Mesenchymal stem cell (in vitro differentiated cells and primary cell): ENCODE measurements at regions not wholly inside any gene's neighbourhood (a gene's known extent, or its start where the extent isn't known, plus 50 kb on each side); places are given as distances from the start of the nearest gene placed in this dataset.

Experiments used
- DNase-seq: peaks from one replicate; pipeline ENCODE4 v3.0.0-alpha.2; 2013
- H2AFZ ChIP-seq: one replicate; pipeline ENCODE4 v1.6.1; 2013; ENCODE audit warnings: low read depth, mild to moderate bottlenecking, control low read depth, inconsistent platforms, low read length, moderate library complexity
- H2AK5ac ChIP-seq: 2 replicates; pipeline ENCODE4 v1.6.1; 2013; ENCODE audit warnings: low read length, moderate library complexity, mild to moderate bottlenecking, inconsistent platforms; ENCODE audit not compliant: severe bottlenecking
- H2BK120ac ChIP-seq: one replicate; pipeline ENCODE4 v1.6.1; 2013; ENCODE audit warnings: low read depth, mild to moderate bottlenecking, inconsistent platforms, low read length, moderate library complexity
- H2BK12ac ChIP-seq, 2 experiments: one replicate each; pipeline ENCODE4 v1.6.1; 2013; ENCODE audit warnings: inconsistent platforms in 2 of 2, low read length in 2 of 2, mild to moderate bottlenecking in 2 of 2, moderate library complexity in 2 of 2, control low read depth in 1 of 2
- H2BK15ac ChIP-seq: one replicate; pipeline ENCODE4 v1.6.1; 2013; ENCODE audit warnings: mild to moderate bottlenecking, low read depth, inconsistent platforms; ENCODE audit not compliant: poor library complexity, severe bottlenecking
- H2BK5ac ChIP-seq: 2 replicates; pipeline ENCODE4 v1.6.1; 2013; ENCODE audit warnings: low read depth, mild to moderate bottlenecking, low read length, control low read depth, inconsistent platforms; ENCODE audit not compliant: poor library complexity, severe bottlenecking
- H3K14ac ChIP-seq, 2 experiments: one replicate each; pipeline ENCODE4 v1.6.1; 2013; ENCODE audit warnings: inconsistent platforms in 2 of 2, low read length in 2 of 2, control low read depth in 1 of 2, mild to moderate bottlenecking in 1 of 2, moderate library complexity in 1 of 2
- H3K18ac ChIP-seq, 2 experiments: one replicate each; pipeline ENCODE4 v1.6.1; 2013; ENCODE audit warnings: inconsistent platforms in 2 of 2, low read length in 2 of 2, control low read depth in 1 of 2, low read depth in 1 of 2, mild to moderate bottlenecking in 1 of 2
- H3K23ac ChIP-seq, 2 experiments: one replicate each; pipeline ENCODE4 v1.6.1; 2013; ENCODE audit warnings: inconsistent platforms in 2 of 2, low read length in 2 of 2, mild to moderate bottlenecking in 2 of 2, moderate library complexity in 2 of 2, control low read depth in 1 of 2
- H3K27ac ChIP-seq: 2 replicates; pipeline ENCODE4 v1.5.1; 2013; ENCODE audit warnings: mild to moderate bottlenecking, moderate library complexity, low read length, control low read depth, inconsistent platforms; ENCODE audit not compliant: poor library complexity, severe bottlenecking
- H3K27me3 ChIP-seq, 2 experiments: 2 replicates each; pipeline versions ENCODE4 v1.6.1 to v1.7.0; 2013; ENCODE audit warnings: low read length in 2 of 2, mild to moderate bottlenecking in 2 of 2, moderate library complexity in 2 of 2, control low read depth in 1 of 2, inconsistent platforms in 1 of 2; ENCODE audit not compliant: control insufficient read depth in 1 of 2, insufficient read depth in 1 of 2
- H3K36me3 ChIP-seq, 2 experiments: 2 replicates each; pipeline versions ENCODE4 v1.6.1 to v1.7.0; 2013; ENCODE audit warnings: low read length in 2 of 2, control low read depth in 1 of 2, inconsistent platforms in 1 of 2, low read depth in 1 of 2, mild to moderate bottlenecking in 1 of 2; ENCODE audit not compliant: insufficient read depth in 2 of 2, control insufficient read depth in 1 of 2
- H3K4ac ChIP-seq, 2 experiments: one replicate each; pipeline ENCODE4 v1.6.1; 2013; ENCODE audit warnings: inconsistent platforms in 2 of 2, low read length in 2 of 2, mild to moderate bottlenecking in 2 of 2, moderate library complexity in 2 of 2, control low read depth in 1 of 2, low read depth in 1 of 2
- H3K4me1 ChIP-seq: 2 replicates; pipeline ENCODE4 v1.6.1; 2013; ENCODE audit warnings: low read depth, low read length, control low read depth; ENCODE audit not compliant: control insufficient read depth, insufficient read depth
- H3K4me2 ChIP-seq: 2 replicates; pipeline ENCODE4 v1.6.1; 2013; ENCODE audit warnings: low read length, mild to moderate bottlenecking, inconsistent platforms; ENCODE audit not compliant: poor library complexity, severe bottlenecking
- H3K4me3 ChIP-seq, 2 experiments: 2 replicates each; pipeline versions ENCODE4 v1.5.1 to v1.7.0; 2013; ENCODE audit warnings: low read length in 2 of 2, mild to moderate bottlenecking in 2 of 2, control low read depth in 1 of 2, low read depth in 1 of 2; ENCODE audit not compliant: insufficient read depth in 1 of 2
- H3K79me1 ChIP-seq: replicated peaks from 2 replicates; pipeline ENCODE4 v1.6.1; 2013; ENCODE audit warnings: mild to moderate bottlenecking, control low read depth, low read length, inconsistent platforms; ENCODE audit not compliant: poor library complexity, severe bottlenecking
- H3K9ac ChIP-seq: 2 replicates; pipeline ENCODE4 v1.7.0; 2013; ENCODE audit warnings: mild to moderate bottlenecking, low read length, moderate library complexity
- H3K9me3 ChIP-seq: 2 replicates; pipeline ENCODE4 v1.7.0; 2013; ENCODE audit warnings: mild to moderate bottlenecking, low read length; ENCODE audit not compliant: control insufficient read depth
- H4K8ac ChIP-seq: one replicate; pipeline ENCODE4 v1.6.1; 2013; ENCODE audit warnings: inconsistent platforms, mild to moderate bottlenecking, low read length, moderate library complexity
- H4K91ac ChIP-seq: one replicate; pipeline ENCODE4 v1.6.1; 2013; ENCODE audit warnings: mild to moderate bottlenecking, low read length, inconsistent platforms
- whole genome bisulfite sequencing: methylation state at CpG from one replicate; pipeline ENCODE4 v1.1.7; 2013; ENCODE audit warnings: mixed read lengths; 5-methylcytosine and 5-hydroxymethylcytosine counted together

DNA sequence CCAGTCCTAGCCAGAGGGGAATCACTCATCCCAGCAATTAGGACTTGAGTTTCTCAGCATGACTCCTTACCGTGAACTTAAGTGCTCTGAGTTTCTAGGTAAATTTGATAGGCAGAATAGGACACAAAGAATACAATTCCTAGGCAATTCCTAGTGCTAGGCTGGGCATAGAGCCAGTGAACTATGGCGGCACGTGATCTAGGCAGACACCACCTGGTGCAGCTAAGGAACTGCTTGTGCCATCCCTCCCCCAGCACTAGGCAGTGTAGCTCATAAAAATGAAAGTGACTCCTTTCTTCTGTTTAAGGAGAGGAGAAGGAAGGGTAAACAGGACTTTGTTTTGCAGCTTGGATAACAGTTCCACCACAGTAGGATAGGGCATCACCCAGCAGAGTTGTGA is 736.3 kb upstream of the PCDH7 start:
- H3K27ac ChIP-seq = no peak overlapping the region
- H3K4ac ChIP-seq = no peak overlapping the region
- no peak overlapping the region for H2BK120ac ChIP-seq
- 85% methylated on average over 3 of the region's 3 CpGs for WGBS
- no peaks in the 10 kb centered on the region for H3K4me1 ChIP-seq
- H2AFZ ChIP-seq = no peak overlapping the region
- no peak for DNase-seq
- H3K79me1 ChIP-seq = no peaks in the 10 kb centered on the region
- no peak overlapping the region for H4K8ac ChIP-seq
- H2BK15ac ChIP-seq = no peak overlapping the region
- no peak overlapping the region for H2BK12ac ChIP-seq
- H2BK5ac ChIP-seq = no peak overlapping the region
- no peaks in the 10 kb centered on the region for H3K9me3 ChIP-seq
- H2AK5ac ChIP-seq = no peak overlapping the region
- no peak overlapping the region for H4K91ac ChIP-seq
- H3K4me3 ChIP-seq = no peak overlapping the region
- H3K14ac ChIP-seq = no peak overlapping the region
- H3K4me2 ChIP-seq = no peak overlapping the region
- H3K9ac ChIP-seq = no peak overlapping the region
- H3K27me3 ChIP-seq = no peaks in the 10 kb centered on the region
- no peak overlapping the region for H3K18ac ChIP-seq
- no peak overlapping the region for H3K23ac ChIP-seq
- H3K36me3 ChIP-seq = no peaks in the 10 kb centered on the region

DNA sequence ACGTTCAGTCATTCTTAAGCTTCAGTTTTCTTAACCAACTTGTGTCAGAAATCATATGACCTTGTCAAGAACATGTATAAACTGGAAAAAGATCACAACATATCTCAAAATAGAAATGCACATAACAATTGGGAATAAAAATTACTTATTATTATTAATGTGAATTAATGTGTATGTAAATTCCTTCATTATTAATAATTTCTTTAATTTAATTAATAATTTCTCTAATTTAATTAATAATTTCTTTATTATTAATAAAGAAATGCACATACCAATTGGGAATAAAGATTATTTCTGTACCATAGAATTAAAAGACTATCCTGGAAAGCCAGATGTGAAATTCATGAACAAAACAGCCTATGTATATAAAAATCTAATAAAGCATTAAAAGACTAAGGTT is 718.5 kb upstream of the PCDH7 start:
- H4K91ac ChIP-seq = no peak overlapping the region
- no peak overlapping the region for H3K4ac ChIP-seq
- H2BK12ac ChIP-seq = no peak overlapping the region
- no peak overlapping the region for H2AFZ ChIP-seq
- no peaks in the 10 kb centered on the region for H3K36me3 ChIP-seq
- H2BK120ac ChIP-seq = no peak overlapping the region
- no peak overlapping the region for H4K8ac ChIP-seq
- no peak for DNase-seq
- no peak overlapping the region for H3K4me2 ChIP-seq
- WGBS = no CpG with 5 or more reads among the region's 1 CpG
- H3K4me1 ChIP-seq = no peaks in the 10 kb centered on the region
- H2BK15ac ChIP-seq = no peak overlapping the region
- H3K14ac ChIP-seq = no peak overlapping the region
- H3K27ac ChIP-seq = no peak overlapping the region
- H3K27me3 ChIP-seq = no peaks in the 10 kb centered on the region
- H2BK5ac ChIP-seq = no peak overlapping the region
- H3K79me1 ChIP-seq = no peaks in the 10 kb centered on the region
- H3K18ac ChIP-seq = no peak overlapping the region
- H3K9me3 ChIP-seq = peaks cover 7% of the 10 kb centered on the region
- no peak overlapping the region for H3K23ac ChIP-seq
- no peak overlapping the region for H3K9ac ChIP-seq
- H2AK5ac ChIP-seq = no peak overlapping the region
- no peak overlapping the region for H3K4me3 ChIP-seq

DNA sequence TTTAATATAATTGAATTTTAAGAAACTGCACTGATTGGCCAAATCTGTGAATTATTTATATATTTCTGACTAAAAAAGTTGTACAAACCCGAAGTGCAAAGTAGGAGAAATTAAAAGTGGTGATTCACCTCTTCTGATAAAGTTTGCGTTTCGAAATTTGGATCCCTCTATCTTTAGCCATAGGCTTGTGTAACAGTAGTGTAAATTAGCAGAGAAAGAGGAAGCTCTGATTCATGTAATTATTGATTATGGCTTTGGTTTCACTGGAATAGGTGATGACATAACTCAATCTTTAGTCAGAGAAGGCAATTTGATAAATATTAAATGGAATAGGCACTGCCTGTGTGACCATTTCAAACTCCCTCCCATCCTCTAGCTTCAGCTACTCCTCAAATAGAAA is 717.8 kb upstream of the PCDH7 start:
- Histone ChIP-seq H2BK120ac (no peak overlapping the region), H2BK5ac (no peak overlapping the region), H3K14ac (no peak overlapping the region), H3K79me1 (no peaks in the 10 kb centered on the region), H2AFZ (no peak overlapping the region), H3K27ac (no peak overlapping the region), H3K4me2 (no peak overlapping the region), H3K27me3 (no peaks in the 10 kb centered on the region), H3K9ac (no peak overlapping the region), H3K23ac (no peak overlapping the region), H3K9me3 (peaks cover 7% of the 10 kb centered on the region), H2BK15ac (no peak overlapping the region), H3K36me3 (no peaks in the 10 kb centered on the region), H4K8ac (no peak overlapping the region), H3K18ac (no peak overlapping the region), H3K4me1 (no peaks in the 10 kb centered on the region), H2BK12ac (no peak overlapping the region), H2AK5ac (no peak overlapping the region), H3K4ac (no peak overlapping the region), H3K4me3 (no peak overlapping the region), H4K91ac (no peak overlapping the region)
- no peak for DNase-seq
- WGBS = 82% methylated on average over 3 of the region's 3 CpGs

DNA sequence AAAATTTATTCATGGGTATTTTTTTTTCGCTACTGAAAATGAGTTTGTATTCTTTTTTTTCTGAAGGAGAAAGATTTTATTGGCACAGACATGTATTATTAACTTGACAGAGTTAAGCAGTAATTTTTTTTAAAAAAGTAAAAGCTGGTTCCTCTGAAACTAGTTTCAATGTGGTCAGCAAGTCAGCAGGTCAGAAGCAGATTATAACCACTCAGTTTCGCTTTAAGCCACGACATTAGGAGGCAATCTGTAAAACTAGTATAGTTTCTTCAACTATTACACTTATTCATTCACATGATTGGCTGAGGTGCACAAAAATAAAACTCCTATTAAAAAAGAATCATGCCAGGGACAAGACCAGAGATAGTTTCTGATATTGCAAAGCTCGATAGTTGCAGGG is 714.2 kb upstream of the PCDH7 start:
- Histone ChIP-seq H3K36me3 (no peaks in the 10 kb centered on the region), H3K4me3 (no peak overlapping the region), H3K9ac (no peak overlapping the region), H4K8ac (no peak overlapping the region), H3K9me3 (peaks cover 22% of the 10 kb centered on the region), H3K18ac (no peak overlapping the region), H3K4ac (no peak overlapping the region), H4K91ac (no peak overlapping the region), H3K79me1 (no peaks in the 10 kb centered on the region), H3K27me3 (no peaks in the 10 kb centered on the region), H2BK15ac (no peak overlapping the region), H2BK12ac (no peak overlapping the region), H3K14ac (no peak overlapping the region), H3K4me2 (no peak overlapping the region), H3K23ac (no peak overlapping the region), H2AFZ (no peak overlapping the region), H2AK5ac (no peak overlapping the region), H2BK120ac (no peak overlapping the region), H2BK5ac (no peak overlapping the region), H3K4me1 (no peaks in the 10 kb centered on the region), H3K27ac (no peak overlapping the region)
- DNase-seq = no peak
- 86% methylated on average over 1 of the region's 4 CpGs for WGBS
